Activated B cell treated with CpG ODN at 0.5 μM for 24 hours (primary cell): ENCODE measurements at regions not wholly inside any gene's neighbourhood (a gene's known extent, or its start where the extent isn't known, plus 50 kb on each side); places are given as distances from the start of the nearest gene placed in this dataset.

Experiments used
- ATAC-seq: fragments of 200-7000 bp; cut with Tn5 transposase; one replicate; pipeline ENCODE4 v1.10.0; 2021; ENCODE audit warnings: low read depth, mild to moderate bottlenecking, moderate library complexity
- CTCF ChIA-PET: fragments of 350-600 bp; sonication (Branson Sonifier 250); formaldehyde crosslinking; loops from one replicate; lab custom pipeline; 2021; ENCODE audit warnings: antibody characterized with exemption; lab: Charles Lee
- POLR2A ChIA-PET: fragments of 350-600 bp; sonication (Branson Sonifier 250); formaldehyde crosslinking; loops from one replicate; lab custom pipeline; 2021; ENCODE audit warnings: antibody characterized with exemption; lab: Charles Lee
- DNase-seq: peaks from one replicate; pipeline ENCODE4 v3.0.0; 2022
- H3K27ac Mint-ChIP-seq: one replicate; pipeline ENCODE4 v1.8.0; 2020; ENCODE audit warnings: mixed read lengths
- H3K27me3 Mint-ChIP-seq: one replicate; pipeline ENCODE4 v1.8.0; 2021; ENCODE audit warnings: mixed read lengths
- H3K36me3 Mint-ChIP-seq: one replicate; pipeline ENCODE4 v1.8.0; 2021; ENCODE audit warnings: low read depth, mixed read lengths
- H3K4me1 Mint-ChIP-seq: one replicate; pipeline ENCODE4 v1.8.0; 2021; ENCODE audit warnings: mixed read lengths
- H3K4me3 Mint-ChIP-seq: one replicate; pipeline ENCODE4 v1.8.0; 2020; ENCODE audit warnings: mild to moderate bottlenecking, mixed read lengths
- H3K9me3 Mint-ChIP-seq: one replicate; pipeline ENCODE4 v1.8.0; 2020; ENCODE audit warnings: mixed read lengths
- CTCF ChIP-seq: fragments of 200-600 bp; IDR thresholded peaks from one replicate; pipeline ENCODE4 v1.8.0; 2022; ENCODE audit warnings: antibody characterized with exemption, mild to moderate bottlenecking
- intact Hi-C: fragments of 100-400 bp; cut with micrococcal nuclease; formaldehyde crosslinking; loops from one replicate; pipeline ENCODE4 v1.15.1; 2024

- ATAC-seq: no peak
- Mint-ChIP-seq H3K36me3 (no peaks in the 10 kb centered on the region), H3K27me3 (peaks cover 29% of the 10 kb centered on the region), H3K9me3 (no peaks in the 10 kb centered on the region), H3K4me3 (no peak overlapping the region), H3K27ac (no peak overlapping the region), H3K4me1 (no peaks in the 10 kb centered on the region)
- intact Hi-C loops: no loop called here
- no peak for DNase-seq
- TF ChIP-seq CTCF: no peak
- CTCF ChIA-PET: no interaction called here
- POLR2A ChIA-PET: no interaction called here
Observed at GRCh38 chr1:29502225-29502910, 266.0 kb downstream of the PTPRU start.

- Mint-ChIP-seq H3K4me1 (no peaks in the 10 kb centered on the region), H3K27me3 (peaks cover 26% of the 10 kb centered on the region), H3K4me3 (no peak overlapping the region), H3K9me3 (no peaks in the 10 kb centered on the region), H3K27ac (no peak overlapping the region), H3K36me3 (no peaks in the 10 kb centered on the region)
- ChIA-PET POLR2A (no interaction called here), CTCF (no interaction called here)
- no peak for TF ChIP-seq CTCF
- DNase-seq (no peak), ATAC-seq (no peak)
- intact Hi-C loops: no loop called here
Observed at GRCh38 chr1:29501227-29501976, 265.1 kb downstream of the PTPRU start.

- H3K9me3 Mint-ChIP-seq: no peaks in the 10 kb centered on the region
- TF ChIP-seq CTCF: no peak
Observed at GRCh38 chr1:29500651-29501050, 264.3 kb downstream of the PTPRU start.

GRCh38 chr1:29500041-29500440, 263.7 kb downstream of the PTPRU start:
- Mint-ChIP-seq H3K9me3 (no peaks in the 10 kb centered on the region), H3K4me3 (no peak overlapping the region), H3K27ac (no peak overlapping the region), H3K36me3 (no peaks in the 10 kb centered on the region), H3K4me1 (no peaks in the 10 kb centered on the region), H3K27me3 (peaks cover 22% of the 10 kb centered on the region)
- intact Hi-C loops: no loop called here
- TF ChIP-seq CTCF: no peak
- ATAC-seq: no peak
- DNase-seq: no peak
- ChIA-PET CTCF (no interaction called here), POLR2A (no interaction called here)

More at GRCh38 chr1:29500651-29501050, 264.3 kb downstream of the PTPRU start:
- H3K27ac Mint-ChIP-seq: no peak overlapping the region
- no peaks in the 10 kb centered on the region for H3K36me3 Mint-ChIP-seq
- CTCF ChIA-PET: no interaction called here
- POLR2A ChIA-PET: no interaction called here
- peaks cover 23% of the 10 kb centered on the region for H3K27me3 Mint-ChIP-seq
- DNase-seq (no peak), ATAC-seq (no peak)
- no peak overlapping the region for H3K4me3 Mint-ChIP-seq
- intact Hi-C loops: no loop called here
- no peaks in the 10 kb centered on the region for H3K4me1 Mint-ChIP-seq

GRCh38 chr1:29499104-29499650, 262.9 kb downstream of the PTPRU start:
- H3K9me3 Mint-ChIP-seq: peaks cover 5% of the 10 kb centered on the region
- peaks cover 18% of the 10 kb centered on the region for H3K27me3 Mint-ChIP-seq
- no peaks in the 10 kb centered on the region for H3K4me1 Mint-ChIP-seq
- no peaks in the 10 kb centered on the region for H3K36me3 Mint-ChIP-seq
- H3K4me3 Mint-ChIP-seq: no peak overlapping the region
- CTCF ChIA-PET: no interaction called here
- DNase-seq (no peak), ATAC-seq (no peak)
- H3K27ac Mint-ChIP-seq: no peak overlapping the region
- TF ChIP-seq CTCF: no peak
- POLR2A ChIA-PET: no interaction called here
- intact Hi-C loops: no loop called here
